ENCODE measurements at regions not wholly inside any gene's neighbourhood (a gene's known extent, or its start where the extent isn't known, plus 50 kb on each side); places are given as distances from the start of the nearest gene placed in this dataset.

- no peak for DNase-seq
These were observed 179.4 kb downstream of the GATA3 start for GRCh38 chr10:8233832-8234259.

GRCh38 chr10:8235253-8236027 lies 181.0 kb downstream of the GATA3 start:
- no peak for DNase-seq

GRCh38 chr10:8238986-8239385 lies 184.5 kb downstream of the GATA3 start:
- no peak for DNase-seq

GRCh38 chr10:8240861-8241260 lies 186.4 kb downstream of the GATA3 start:
- DNase-seq, result no peak

GRCh38 chr10:8242295-8242872 lies 187.9 kb downstream of the GATA3 start:
- peak; percentile 19 to 24 for DNase-seq

GRCh38 chr10:8245131-8245813 lies 190.8 kb downstream of the GATA3 start:
- DNase-seq, result peak; percentile 7 to 12

- no peak for DNase-seq
These were observed 191.3 kb downstream of the GATA3 start for GRCh38 chr10:8245814-8246142.

DNA sequence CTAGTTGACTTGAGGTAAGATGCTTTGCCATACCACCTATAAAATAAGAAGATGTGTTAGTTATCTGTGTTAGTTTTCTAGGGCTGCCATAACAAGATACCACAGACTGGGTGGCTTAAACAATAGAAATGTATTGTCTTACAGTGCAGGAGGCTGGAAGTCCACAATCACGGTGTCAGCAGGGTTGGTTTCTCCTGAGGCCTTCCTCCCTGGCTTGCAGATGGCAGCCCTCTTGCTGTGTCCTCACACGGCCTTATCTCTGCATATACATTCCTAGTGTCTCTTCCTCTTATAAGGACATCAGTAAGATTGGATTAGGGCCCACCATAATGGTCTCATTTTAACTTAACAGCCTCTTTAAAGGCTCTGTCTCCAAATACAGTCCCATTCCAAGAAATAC lies 192.1 kb downstream of the GATA3 start:
- no peak for DNase-seq

- DNase-seq, result no peak
These were observed 192.7 kb downstream of the GATA3 start for GRCh38 chr10:8247191-8247590.

DNA sequence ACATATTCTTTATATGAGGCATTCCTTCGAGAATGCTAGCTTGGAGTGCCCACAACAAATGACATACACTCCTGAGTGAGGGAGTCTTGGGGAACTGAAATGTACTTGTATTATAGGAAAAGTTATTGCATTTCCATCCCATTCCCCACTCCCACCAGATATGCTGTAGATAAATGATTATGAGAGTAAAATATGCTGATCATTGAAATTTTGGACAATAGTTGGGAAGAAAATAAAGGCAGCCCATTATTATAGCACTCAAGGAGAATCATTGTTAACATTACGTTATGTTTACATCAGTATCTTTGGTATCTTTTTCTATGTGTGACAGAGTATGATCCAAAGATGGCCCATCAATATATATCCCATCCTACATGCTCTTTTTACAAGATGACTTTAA lies 194.4 kb downstream of the GATA3 start:
- no peak for DNase-seq

DNA sequence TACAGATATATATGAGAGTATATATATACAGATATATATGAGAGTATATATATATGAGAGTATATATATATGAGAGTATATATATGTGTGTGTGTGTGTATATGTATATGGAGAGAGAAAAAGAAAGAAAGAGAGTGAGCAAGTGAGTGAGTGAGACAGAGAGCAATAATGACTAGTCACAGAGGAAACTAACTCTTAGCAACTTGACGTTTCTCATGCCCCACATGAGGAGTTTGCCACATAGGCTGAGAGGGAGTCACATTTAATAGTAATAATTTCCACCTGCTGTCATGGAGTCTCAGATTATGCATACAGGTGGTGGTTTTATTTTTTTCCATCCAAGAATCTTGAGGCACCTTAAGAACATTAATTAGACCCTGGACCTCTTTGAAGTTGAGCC lies 199.9 kb downstream of the GATA3 start:
- DNase-seq, result no peak

GRCh38 chr10:8255301-8255700 lies 200.8 kb downstream of the GATA3 start:
- no peak for DNase-seq

- DNase-seq, result no peak
These were observed 206.2 kb downstream of the GATA3 start for GRCh38 chr10:8260645-8261044.

DNA sequence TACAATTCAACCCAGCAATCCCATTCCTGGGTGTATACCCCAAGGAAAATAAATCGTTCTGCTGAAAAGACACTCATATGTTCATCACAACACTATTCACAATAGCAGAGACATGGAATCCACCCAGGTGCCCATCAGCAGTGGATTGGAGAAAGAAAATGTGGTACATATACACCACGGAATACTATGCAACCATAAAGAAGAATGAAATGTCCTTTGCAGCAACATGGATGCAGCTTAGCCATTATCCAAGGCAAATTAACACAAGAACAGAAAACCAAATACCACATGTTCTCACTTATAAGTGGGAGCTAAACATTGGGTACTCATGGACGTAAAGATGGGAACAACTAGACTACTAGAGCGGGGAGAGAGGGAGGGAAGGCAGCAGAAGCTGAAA lies 207.8 kb downstream of the GATA3 start:
- no peak for DNase-seq

DNA sequence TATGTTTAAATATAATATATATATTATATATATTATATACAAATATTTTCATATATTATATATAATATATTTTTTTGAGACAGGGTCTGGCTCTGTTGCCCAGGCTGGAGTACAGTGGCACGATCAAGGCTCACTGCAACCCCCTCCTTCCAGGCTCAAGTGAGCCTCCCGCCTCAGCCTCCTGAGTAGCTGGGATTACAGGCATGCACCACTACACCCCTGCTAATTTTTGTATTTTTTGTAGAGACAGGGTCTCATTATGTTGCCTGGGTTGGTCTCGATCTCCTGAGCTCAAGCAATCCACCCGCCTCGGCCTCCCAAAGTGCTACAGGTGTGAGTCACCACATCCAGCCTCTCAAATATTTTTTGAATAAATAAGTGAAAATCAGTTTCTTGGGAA lies 215.5 kb downstream of the GATA3 start:
- no peak for DNase-seq

- no peak for DNase-seq
These were observed 218.4 kb downstream of the GATA3 start for GRCh38 chr10:8272794-8273425.

GRCh38 chr10:8273749-8274148 lies 219.3 kb downstream of the GATA3 start:
- DNase-seq, result no peak

GRCh38 chr10:8275911-8276310 lies 221.4 kb downstream of the GATA3 start:
- no peak for DNase-seq

DNA sequence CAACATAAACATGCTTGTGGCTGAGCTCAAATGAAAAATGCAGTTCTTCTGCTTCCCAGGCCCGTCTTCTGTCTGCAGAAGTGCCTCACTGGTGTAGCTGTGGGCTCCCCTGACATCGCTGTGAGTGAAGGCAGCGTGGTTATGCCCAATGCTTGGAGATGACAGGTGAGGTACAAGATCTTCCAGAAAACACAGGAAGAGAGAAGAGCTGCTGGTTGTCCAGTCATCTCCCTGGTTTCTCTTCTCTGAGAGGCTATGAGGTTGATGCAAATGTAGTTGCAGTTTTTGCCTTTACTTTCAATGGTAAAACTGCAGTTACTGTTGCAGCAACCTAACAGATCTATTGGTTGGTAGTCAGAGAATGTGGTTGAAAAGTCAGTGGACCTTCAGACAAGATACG lies 223.6 kb downstream of the GATA3 start:
- DNase-seq, result no peak

DNA sequence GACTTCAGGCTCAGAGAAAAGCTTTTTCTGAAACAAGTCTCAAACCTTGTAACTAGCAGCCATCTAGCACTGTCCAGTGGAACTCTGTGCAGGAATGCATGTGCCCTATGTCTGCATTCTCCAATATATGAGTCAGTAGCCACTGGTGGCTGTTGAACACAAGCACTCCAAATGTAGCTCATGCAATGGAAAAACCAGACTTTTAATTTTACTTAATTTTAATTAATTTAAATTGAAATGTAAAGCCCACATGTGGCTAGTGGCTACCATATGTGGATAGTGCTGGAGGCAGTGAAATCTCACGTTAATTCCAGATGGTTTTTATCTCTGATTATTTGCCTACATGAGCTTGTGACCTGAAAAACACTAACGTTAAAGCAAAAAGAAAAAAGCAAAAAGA lies 225.1 kb downstream of the GATA3 start:
- DNase-seq, result no peak

DNA sequence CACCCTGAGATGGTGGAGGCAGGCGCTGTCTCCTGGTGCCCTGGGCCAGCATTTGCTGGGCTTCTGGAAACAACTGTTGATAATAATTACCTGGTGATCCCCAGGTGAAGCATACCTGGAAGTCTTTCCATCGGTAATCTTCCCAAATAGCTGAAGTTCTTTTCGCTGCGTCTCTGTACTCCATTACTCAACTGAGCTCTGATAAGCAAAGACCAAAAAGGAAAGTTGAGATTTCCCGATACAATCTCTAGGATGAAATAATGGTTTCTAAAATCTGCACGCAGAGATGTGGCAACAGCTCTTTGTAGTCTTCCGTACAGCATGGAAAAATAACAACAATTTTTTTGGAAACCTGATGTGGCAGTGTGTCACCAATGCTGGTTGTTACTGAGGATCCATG lies 226.5 kb downstream of the GATA3 start:
- DNase-seq, result no peak

DNA sequence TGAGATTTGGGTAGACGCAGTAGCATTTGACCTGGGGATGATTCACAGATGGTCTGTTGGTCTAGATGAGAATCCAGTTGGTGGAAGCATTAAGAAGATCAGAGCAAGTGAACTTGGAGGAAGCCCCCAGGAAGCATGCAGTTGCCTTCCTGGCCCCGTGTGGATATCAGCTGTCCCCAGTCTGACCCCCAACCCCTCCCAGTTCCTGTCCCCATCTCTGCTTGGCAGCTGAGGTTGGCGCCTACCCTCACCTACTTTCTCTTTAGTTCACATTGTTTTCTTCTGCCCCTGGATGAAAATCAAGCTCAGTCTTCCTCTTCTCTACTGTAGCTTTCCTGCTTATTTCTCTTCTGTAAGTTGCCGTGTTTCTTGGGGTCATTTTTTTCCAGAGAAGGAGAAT lies 227.9 kb downstream of the GATA3 start:
- DNase-seq, result no peak

- no peak for DNase-seq
These were observed 228.8 kb downstream of the GATA3 start for GRCh38 chr10:8283166-8283905.

All from activated CD4-positive, alpha-beta T cell treated with anti-CD3 and anti-CD28 coated beads for 4 hours (primary cell).